GM23338 (cell line): ENCODE measurements at regions not wholly inside any gene's neighbourhood (a gene's known extent, or its start where the extent isn't known, plus 50 kb on each side); places are given as distances from the start of the nearest gene placed in this dataset.

Experiments
- ATAC-seq: fragments of 200-7000 bp; cut with Tn5 transposase; 3 replicates; pipeline ENCODE4 v1.9.1; 2020
- DNase-seq: peaks from one replicate; pipeline ENCODE4 v3.0.0-alpha.2; 2015; ENCODE audit warnings: low spot score
- H2AFZ ChIP-seq: fragments of 200-600 bp; sonication (generic); 2 replicates; pipeline ENCODE4 v1.8.0; 2016; ENCODE audit warnings: antibody characterized with exemption, mild to moderate bottlenecking, moderate library complexity
- H3F3A ChIP-seq: fragments of 200-600 bp; sonication (generic); replicated peaks from 2 replicates; pipeline ENCODE4 v1.8.0; 2017; ENCODE audit warnings: antibody characterized with exemption, mixed run types, low read depth
- H3K27ac ChIP-seq: fragments of 200-600 bp; sonication (generic); 2 replicates; pipeline ENCODE4 v1.6.1; 2016; ENCODE audit warnings: low read depth
- H3K27me3 ChIP-seq: fragments of 200-600 bp; sonication (generic); 2 replicates; pipeline ENCODE4 v1.8.0; 2016; ENCODE audit warnings: mild to moderate bottlenecking, mixed run types, moderate library complexity; ENCODE audit not compliant: insufficient read depth
- H3K36me3 ChIP-seq: fragments of 200-600 bp; sonication (generic); 2 replicates; pipeline ENCODE4 v1.8.0; 2016; ENCODE audit warnings: mild to moderate bottlenecking; ENCODE audit not compliant: insufficient read depth
- H3K4me1 ChIP-seq: fragments of 200-600 bp; sonication (generic); 2 replicates; pipeline ENCODE4 v1.8.0; 2016; ENCODE audit warnings: mild to moderate bottlenecking, moderate library complexity; ENCODE audit not compliant: insufficient read depth
- H3K4me2 ChIP-seq: fragments of 200-600 bp; sonication (generic); 2 replicates; pipeline ENCODE4 v1.7.1; 2017; ENCODE audit warnings: mixed run types
- H3K4me3 ChIP-seq: fragments of 200-600 bp; sonication (generic); 2 replicates; pipeline ENCODE4 v1.6.1; 2016; ENCODE audit warnings: mixed run types
- H3K79me2 ChIP-seq: fragments of 200-600 bp; sonication (generic); replicated peaks from 2 replicates; pipeline ENCODE4 v1.8.0; 2017; ENCODE audit warnings: mild to moderate bottlenecking; ENCODE audit not compliant: insufficient read depth
- H3K9me2 ChIP-seq: fragments of 200-600 bp; sonication (generic); 2 replicates; pipeline ENCODE4 v1.8.0; 2017; ENCODE audit not compliant: insufficient read depth
- H4K20me1 ChIP-seq: fragments of 200-600 bp; sonication (generic); replicated peaks from 2 replicates; pipeline ENCODE4 v1.8.0; 2017; ENCODE audit warnings: mild to moderate bottlenecking; ENCODE audit not compliant: insufficient read depth
- H3K27ac Mint-ChIP-seq: 2 replicates; pipeline ENCODE4 v1.8.0; 2020; ENCODE audit warnings: inconsistent platforms, mild to moderate bottlenecking, moderate library complexity, mixed read lengths
- H3K27me3 Mint-ChIP-seq: 3 replicates; pipeline ENCODE4 v1.8.0; 2022; ENCODE audit warnings: low read depth, mild to moderate bottlenecking, moderate library complexity, mixed read lengths, inconsistent platforms; ENCODE audit not compliant: insufficient read depth, poor library complexity
- H3K36me3 Mint-ChIP-seq: 3 replicates; pipeline ENCODE4 v1.8.0; 2021; ENCODE audit warnings: low read depth, mild to moderate bottlenecking, inconsistent platforms, moderate library complexity, mixed read lengths
- H3K4me1 Mint-ChIP-seq: 3 replicates; pipeline ENCODE4 v1.8.0; 2020; ENCODE audit warnings: mild to moderate bottlenecking, inconsistent platforms, mixed read lengths
- H3K4me3 Mint-ChIP-seq: 3 replicates; pipeline ENCODE4 v1.8.0; 2021; ENCODE audit warnings: moderate library complexity, mild to moderate bottlenecking, inconsistent platforms, mixed read lengths
- H3K9me3 Mint-ChIP-seq: 3 replicates; pipeline ENCODE4 v1.8.0; 2020; ENCODE audit warnings: moderate library complexity, mild to moderate bottlenecking, inconsistent platforms, mixed read lengths
- CREB1 ChIP-seq: fragments of 250-450 bp; sonication (Bioruptor Pico); IDR thresholded peaks from 2 replicates; pipeline ENCODE4 v1.5.0; 2020; ENCODE audit warnings: low read depth, mild to moderate bottlenecking, moderate library complexity
- EZH2 ChIP-seq: fragments of 200-600 bp; sonication (generic); IDR thresholded peaks from one replicate; pipeline ENCODE4 v1.8.0; 2017; ENCODE audit warnings: antibody characterized with exemption, mild to moderate bottlenecking, low read depth; ENCODE audit not compliant: unreplicated experiment
- EZH2phosphoT487 ChIP-seq: fragments of 200-600 bp; sonication (generic); IDR thresholded peaks from one replicate; pipeline ENCODE4 v1.8.1; 2018; ENCODE audit warnings: antibody characterized with exemption; ENCODE audit not compliant: unreplicated experiment
- NANOG ChIP-seq: IDR thresholded peaks from 2 replicates; pipeline ENCODE4 v1.6.1; 2016; ENCODE audit warnings: antibody characterized with exemption, borderline replicate concordance
- STAT1 ChIP-seq: IDR thresholded peaks from one replicate; pipeline ENCODE4 v1.6.1; 2016; ENCODE audit warnings: antibody characterized with exemption; ENCODE audit not compliant: unreplicated experiment
- ZNF114 ChIP-seq: fragments of 250-450 bp; sonication (Bioruptor Pico); IDR thresholded peaks from 2 replicates; pipeline ENCODE4 v1.5.0; 2020; ENCODE audit warnings: mild to moderate bottlenecking, moderate library complexity
- ZNF331 ChIP-seq: fragments of 250-450 bp; sonication (Bioruptor Pico); IDR thresholded peaks from 2 replicates; pipeline ENCODE4 v1.5.0; 2020; ENCODE audit warnings: low read depth, mild to moderate bottlenecking, moderate library complexity
- TF ChIP-seq, protein P1 (sequence below): IDR thresholded peaks from one replicate; pipeline ENCODE4 v1.6.1; 2018; ENCODE audit warnings: antibody characterized with exemption; ENCODE audit not compliant: unreplicated experiment
- TF ChIP-seq, protein P2 (sequence below), 2 experiments: fragments of 200-600 bp in 1 of 2; sonication (generic) in 1 of 2; conservative IDR thresholded peaks; 2 replicates each; pipeline versions ENCODE4 v1.5.1 to v1.6.1; 2016 to 2017; ENCODE audit warnings: antibody characterized with exemption in 2 of 2, low read depth in 2 of 2, mild to moderate bottlenecking in 2 of 2, moderate library complexity in 1 of 2
- TF ChIP-seq, protein P3 (sequence below): IDR thresholded peaks from 2 replicates; pipeline ENCODE4 v1.6.1; 2016; ENCODE audit warnings: antibody characterized with exemption

DNA sequence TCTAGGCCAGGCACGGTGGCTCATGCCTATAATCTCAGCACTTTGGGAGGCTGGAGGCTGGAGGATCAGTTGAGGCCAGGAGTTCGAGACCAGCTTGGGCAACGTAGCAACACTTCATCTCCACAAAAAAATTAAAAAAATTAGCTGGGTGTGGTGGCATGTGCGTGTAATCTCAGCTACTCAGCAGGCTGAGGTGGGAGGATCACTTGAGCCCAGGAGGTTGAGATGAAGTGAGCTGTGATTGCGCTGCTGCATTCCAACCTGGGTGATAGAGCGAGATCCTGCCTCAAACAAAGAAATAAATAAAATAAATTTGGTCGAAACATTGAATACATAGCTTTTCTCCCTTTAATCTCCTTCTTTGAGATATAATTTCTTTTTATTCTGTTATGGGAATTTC lies 80.6 kb upstream of the ITGB1 start (continued):
- TF ChIP-seq, protein P1, sequence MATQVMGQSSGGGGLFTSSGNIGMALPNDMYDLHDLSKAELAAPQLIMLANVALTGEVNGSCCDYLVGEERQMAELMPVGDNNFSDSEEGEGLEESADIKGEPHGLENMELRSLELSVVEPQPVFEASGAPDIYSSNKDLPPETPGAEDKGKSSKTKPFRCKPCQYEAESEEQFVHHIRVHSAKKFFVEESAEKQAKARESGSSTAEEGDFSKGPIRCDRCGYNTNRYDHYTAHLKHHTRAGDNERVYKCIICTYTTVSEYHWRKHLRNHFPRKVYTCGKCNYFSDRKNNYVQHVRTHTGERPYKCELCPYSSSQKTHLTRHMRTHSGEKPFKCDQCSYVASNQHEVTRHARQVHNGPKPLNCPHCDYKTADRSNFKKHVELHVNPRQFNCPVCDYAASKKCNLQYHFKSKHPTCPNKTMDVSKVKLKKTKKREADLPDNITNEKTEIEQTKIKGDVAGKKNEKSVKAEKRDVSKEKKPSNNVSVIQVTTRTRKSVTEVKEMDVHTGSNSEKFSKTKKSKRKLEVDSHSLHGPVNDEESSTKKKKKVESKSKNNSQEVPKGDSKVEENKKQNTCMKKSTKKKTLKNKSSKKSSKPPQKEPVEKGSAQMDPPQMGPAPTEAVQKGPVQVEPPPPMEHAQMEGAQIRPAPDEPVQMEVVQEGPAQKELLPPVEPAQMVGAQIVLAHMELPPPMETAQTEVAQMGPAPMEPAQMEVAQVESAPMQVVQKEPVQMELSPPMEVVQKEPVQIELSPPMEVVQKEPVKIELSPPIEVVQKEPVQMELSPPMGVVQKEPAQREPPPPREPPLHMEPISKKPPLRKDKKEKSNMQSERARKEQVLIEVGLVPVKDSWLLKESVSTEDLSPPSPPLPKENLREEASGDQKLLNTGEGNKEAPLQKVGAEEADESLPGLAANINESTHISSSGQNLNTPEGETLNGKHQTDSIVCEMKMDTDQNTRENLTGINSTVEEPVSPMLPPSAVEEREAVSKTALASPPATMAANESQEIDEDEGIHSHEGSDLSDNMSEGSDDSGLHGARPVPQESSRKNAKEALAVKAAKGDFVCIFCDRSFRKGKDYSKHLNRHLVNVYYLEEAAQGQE = no peak

DNA sequence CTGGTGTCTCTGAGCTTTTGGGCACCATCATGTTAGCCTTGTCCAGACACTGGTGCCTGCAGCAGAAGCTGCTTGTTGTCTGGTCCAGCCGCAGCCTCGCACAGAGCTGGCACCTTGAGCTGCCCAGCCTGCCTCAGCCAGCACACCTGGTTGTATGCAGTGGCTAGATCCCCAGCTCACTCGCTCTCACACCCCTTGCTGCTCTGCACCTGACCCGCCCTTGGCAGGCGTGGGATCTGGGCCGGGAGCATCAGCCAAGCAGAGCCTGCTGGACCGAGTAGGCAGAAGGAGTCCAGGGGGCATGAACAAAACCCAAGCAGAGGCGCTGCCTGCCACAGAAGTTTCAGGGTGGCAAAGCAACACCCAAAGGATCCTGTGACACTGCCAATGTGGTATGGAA lies 79.7 kb upstream of the ITGB1 start:
- H3K9me2 ChIP-seq = no peaks in the 10 kb centered on the region
- H3K36me3 ChIP-seq = no peaks in the 10 kb centered on the region; the same call in 1 of the 2 replicates
- H3K27ac ChIP-seq = no peak overlapping the region
- no peaks in the 10 kb centered on the region for H3F3A ChIP-seq
- Mint-ChIP-seq H3K27me3 (peaks cover 5% of the 10 kb centered on the region), H3K4me1 (peaks cover 35% of the 10 kb centered on the region), H3K36me3 (peaks cover 6% of the 10 kb centered on the region; the same call in 1 of the 3 replicates), H3K9me3 (peaks cover 12% of the 10 kb centered on the region; the same call in 2 of the 3 replicates), H3K4me3 (no peak overlapping the region), H3K27ac (no peak overlapping the region)
- H3K27me3 ChIP-seq = no peaks in the 10 kb centered on the region
- no peak for ATAC-seq
- no peak for DNase-seq
- H3K4me3 ChIP-seq = no peak overlapping the region
- TF ChIP-seq ZNF114 (CRISPR knock-in tag) (no peak), CREB1 (CRISPR knock-in tag) (no peak), EZH2 (no peak)
- H3K4me1 ChIP-seq = peaks cover 34% of the 10 kb centered on the region
- H2AFZ ChIP-seq = no peak overlapping the region
- no peak overlapping the region for H3K4me2 ChIP-seq
- no peaks in the 10 kb centered on the region for H3K79me2 ChIP-seq
- H4K20me1 ChIP-seq = no peaks in the 10 kb centered on the region

DNA sequence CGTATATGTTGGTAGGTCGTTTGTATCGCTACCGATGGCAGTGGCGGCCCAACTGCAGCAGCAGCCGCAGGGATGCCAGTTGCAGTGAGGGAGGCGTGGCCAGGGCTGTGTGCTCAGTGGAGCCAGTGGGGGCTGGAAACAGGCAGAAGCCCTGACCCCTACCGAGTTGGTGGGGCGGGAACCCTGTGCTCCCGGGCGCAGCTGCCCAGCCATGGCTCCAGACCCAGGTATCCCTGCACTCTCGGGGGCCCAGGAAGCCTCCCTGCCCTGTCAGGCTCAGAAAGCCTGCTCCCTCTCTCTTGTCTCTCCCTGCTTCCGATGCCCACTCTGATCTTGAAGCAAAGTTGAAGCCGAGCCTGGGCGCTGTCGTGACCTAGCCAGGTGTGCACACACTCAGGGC lies 78.6 kb upstream of the ITGB1 start:
- Histone ChIP-seq H3K36me3 (no peaks in the 10 kb centered on the region; the same call in 1 of the 2 replicates), H3K79me2 (no peaks in the 10 kb centered on the region), H3K4me1 (peaks cover 24% of the 10 kb centered on the region), H4K20me1 (no peaks in the 10 kb centered on the region), H2AFZ (no peak overlapping the region), H3K4me3 (no peak overlapping the region), H3F3A (no peaks in the 10 kb centered on the region), H3K27ac (no peak overlapping the region), H3K27me3 (no peaks in the 10 kb centered on the region), H3K9me2 (no peaks in the 10 kb centered on the region), H3K4me2 (no peak overlapping the region)
- ATAC-seq (no peak), DNase-seq (no peak)
- no peak overlapping the region for H3K27ac Mint-ChIP-seq
- no peaks in the 10 kb centered on the region for H3K27me3 Mint-ChIP-seq
- H3K36me3 Mint-ChIP-seq = peaks cover 6% of the 10 kb centered on the region; the same call in 1 of the 3 replicates
- peaks cover 26% of the 10 kb centered on the region for H3K4me1 Mint-ChIP-seq
- H3K4me3 Mint-ChIP-seq = no peak overlapping the region
- H3K9me3 Mint-ChIP-seq = peaks cover 12% of the 10 kb centered on the region; the same call in 2 of the 3 replicates
- TF ChIP-seq ZNF331 (CRISPR knock-in tag) (no peak), STAT1 (no peak), NANOG (no peak), EZH2 (no peak), CREB1 (CRISPR knock-in tag) (no peak), EZH2phosphoT487 (no peak)
- TF ChIP-seq, protein P2, sequence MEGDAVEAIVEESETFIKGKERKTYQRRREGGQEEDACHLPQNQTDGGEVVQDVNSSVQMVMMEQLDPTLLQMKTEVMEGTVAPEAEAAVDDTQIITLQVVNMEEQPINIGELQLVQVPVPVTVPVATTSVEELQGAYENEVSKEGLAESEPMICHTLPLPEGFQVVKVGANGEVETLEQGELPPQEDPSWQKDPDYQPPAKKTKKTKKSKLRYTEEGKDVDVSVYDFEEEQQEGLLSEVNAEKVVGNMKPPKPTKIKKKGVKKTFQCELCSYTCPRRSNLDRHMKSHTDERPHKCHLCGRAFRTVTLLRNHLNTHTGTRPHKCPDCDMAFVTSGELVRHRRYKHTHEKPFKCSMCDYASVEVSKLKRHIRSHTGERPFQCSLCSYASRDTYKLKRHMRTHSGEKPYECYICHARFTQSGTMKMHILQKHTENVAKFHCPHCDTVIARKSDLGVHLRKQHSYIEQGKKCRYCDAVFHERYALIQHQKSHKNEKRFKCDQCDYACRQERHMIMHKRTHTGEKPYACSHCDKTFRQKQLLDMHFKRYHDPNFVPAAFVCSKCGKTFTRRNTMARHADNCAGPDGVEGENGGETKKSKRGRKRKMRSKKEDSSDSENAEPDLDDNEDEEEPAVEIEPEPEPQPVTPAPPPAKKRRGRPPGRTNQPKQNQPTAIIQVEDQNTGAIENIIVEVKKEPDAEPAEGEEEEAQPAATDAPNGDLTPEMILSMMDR (conservative IDR thresholded peaks at IDR 0.05; ENCODE audit: low read depth in 2 of 2) = no peak
- TF ChIP-seq, protein P3, sequence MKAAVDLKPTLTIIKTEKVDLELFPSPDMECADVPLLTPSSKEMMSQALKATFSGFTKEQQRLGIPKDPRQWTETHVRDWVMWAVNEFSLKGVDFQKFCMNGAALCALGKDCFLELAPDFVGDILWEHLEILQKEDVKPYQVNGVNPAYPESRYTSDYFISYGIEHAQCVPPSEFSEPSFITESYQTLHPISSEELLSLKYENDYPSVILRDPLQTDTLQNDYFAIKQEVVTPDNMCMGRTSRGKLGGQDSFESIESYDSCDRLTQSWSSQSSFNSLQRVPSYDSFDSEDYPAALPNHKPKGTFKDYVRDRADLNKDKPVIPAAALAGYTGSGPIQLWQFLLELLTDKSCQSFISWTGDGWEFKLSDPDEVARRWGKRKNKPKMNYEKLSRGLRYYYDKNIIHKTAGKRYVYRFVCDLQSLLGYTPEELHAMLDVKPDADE = no peak
